SU-DHL-6 (cell line): ENCODE measurements at regions not wholly inside any gene's neighbourhood (a gene's known extent, or its start where the extent isn't known, plus 50 kb on each side); places are given as distances from the start of the nearest gene placed in this dataset.

ENCODE experiments used
- CTCF ChIP-seq: fragments of 200-600 bp; sonication (generic); IDR thresholded peaks from one replicate; pipeline ENCODE4 v1.5.1; 2017; ENCODE audit warnings: antibody characterized with exemption, mild to moderate bottlenecking, low read length, moderate library complexity; ENCODE audit not compliant: insufficient read depth, poor library complexity, severe bottlenecking
- EZH2phosphoT487 ChIP-seq: fragments of 200-600 bp; sonication (generic), shearing (Covaris generic); conservative IDR thresholded peaks from 2 replicates; pipeline ENCODE4 v1.6.1; 2018; ENCODE audit warnings: mild to moderate bottlenecking, antibody characterized with exemption, low read length, moderate library complexity, mixed read lengths

GRCh38 chr4:127214016-127214415, 418.7 kb upstream of the INTU start:
- TF ChIP-seq CTCF (no peak), EZH2phosphoT487 (no peak)
